NCI-H2029 treated with DMSO at 0.1 percent for 48 hours (cell line): ENCODE measurements at regions not wholly inside any gene's neighbourhood (a gene's known extent, or its start where the extent isn't known, plus 50 kb on each side); places are given as distances from the start of the nearest gene placed in this dataset.

ENCODE experiments used
- DNase-seq: peaks from one replicate; lab custom pipeline; 2025; lab: John Stamatoyannopoulos, UW

- DNase-seq: no peak
These were observed 145.5 kb upstream of the SOX9 start for GRCh38 chr17:71975331-71975801.

GRCh38 chr17:71976011-71976649 is 144.7 kb upstream of the SOX9 start:
- no peak for DNase-seq

- no peak for DNase-seq
These were observed 142.4 kb upstream of the SOX9 start for GRCh38 chr17:71978435-71978834.

GRCh38 chr17:71980171-71980570 is 140.6 kb upstream of the SOX9 start:
- no peak for DNase-seq

- DNase-seq: no peak
These were observed 137.0 kb upstream of the SOX9 start for GRCh38 chr17:71983828-71984227.

- no peak for DNase-seq
These were observed 135.4 kb upstream of the SOX9 start for GRCh38 chr17:71985111-71986039.

GRCh38 chr17:71986886-71987285 is 133.9 kb upstream of the SOX9 start:
- DNase-seq: no peak

- DNase-seq: no peak
These were observed 133.2 kb upstream of the SOX9 start for GRCh38 chr17:71987634-71988033.

GRCh38 chr17:71989117-71989516 is 131.7 kb upstream of the SOX9 start:
- no peak for DNase-seq

- no peak for DNase-seq
These were observed 127.5 kb upstream of the SOX9 start for GRCh38 chr17:71993363-71993762.

GRCh38 chr17:71995590-71995989 is 125.2 kb upstream of the SOX9 start:
- DNase-seq: no peak

- no peak for DNase-seq
These were observed 116.8 kb upstream of the SOX9 start for GRCh38 chr17:72004011-72004427.

GRCh38 chr17:72004611-72005331 is 116.0 kb upstream of the SOX9 start:
- no peak for DNase-seq

GRCh38 chr17:72005332-72006163 is 115.3 kb upstream of the SOX9 start:
- no peak for DNase-seq

GRCh38 chr17:72008236-72008876 is 112.5 kb upstream of the SOX9 start:
- no peak for DNase-seq

GRCh38 chr17:72011561-72011960 is 109.3 kb upstream of the SOX9 start:
- DNase-seq: no peak

GRCh38 chr17:72021417-72022041 is 99.3 kb upstream of the SOX9 start:
- no peak for DNase-seq

GRCh38 chr17:72022328-72023275 is 98.2 kb upstream of the SOX9 start:
- DNase-seq: no peak

- no peak for DNase-seq
These were observed 96.4 kb upstream of the SOX9 start for GRCh38 chr17:72024457-72024856.

GRCh38 chr17:72025113-72025512 is 95.7 kb upstream of the SOX9 start:
- no peak for DNase-seq
